NAMALWA (cell line): ENCODE measurements at regions not wholly inside any gene's neighbourhood (a gene's known extent, or its start where the extent isn't known, plus 50 kb on each side); places are given as distances from the start of the nearest gene placed in this dataset.
"Not testable (repeated sequence)": the region's sequence is repeated elsewhere in the genome, so short reads cannot be mapped to it uniquely, and the experiment has no call there.

Experiments
- DNase-seq: peaks from one replicate; pipeline ENCODE4 v3.0.0-alpha.2; 2015; ENCODE audit warnings: low spot score

DNA sequence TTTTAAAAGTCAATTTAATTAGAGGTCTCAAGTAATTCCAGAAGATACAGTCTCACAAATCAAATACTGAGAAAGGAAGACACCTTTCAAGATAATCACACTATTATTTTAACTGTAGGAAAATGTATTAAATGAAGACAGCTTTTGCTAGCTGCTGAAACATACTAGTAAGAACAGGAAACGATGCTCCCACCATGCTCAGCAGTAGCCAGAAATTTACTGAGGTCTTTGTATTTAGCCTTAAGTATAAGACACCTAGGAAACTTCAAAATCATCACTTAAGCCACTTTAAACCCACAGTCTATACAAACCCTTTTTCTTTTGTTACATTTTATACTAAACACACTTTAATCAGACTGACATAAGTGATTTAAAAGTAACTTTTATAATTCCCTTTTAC lies 72.7 kb upstream of the NPIPB12 start:
- DNase-seq = not testable (repeated sequence)

DNA sequence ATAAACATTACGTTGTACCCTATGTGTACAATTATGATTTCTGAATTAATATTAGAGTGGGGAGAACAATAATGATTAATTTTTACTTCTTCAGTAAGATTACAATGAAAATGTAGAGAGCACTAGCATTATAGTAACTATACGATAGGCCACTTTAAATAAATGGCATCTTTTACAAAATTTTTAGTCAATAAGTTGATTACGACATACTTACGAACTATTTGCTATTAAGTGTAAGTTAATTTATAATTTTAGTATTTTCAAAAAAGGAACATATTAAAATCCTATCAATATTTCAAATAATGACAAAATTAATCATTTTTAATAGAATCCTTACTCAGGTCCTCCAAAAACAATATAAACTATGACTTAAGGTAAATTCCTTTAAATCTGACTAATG lies 75.6 kb upstream of the NPIPB12 start:
- not testable (repeated sequence) for DNase-seq

DNA sequence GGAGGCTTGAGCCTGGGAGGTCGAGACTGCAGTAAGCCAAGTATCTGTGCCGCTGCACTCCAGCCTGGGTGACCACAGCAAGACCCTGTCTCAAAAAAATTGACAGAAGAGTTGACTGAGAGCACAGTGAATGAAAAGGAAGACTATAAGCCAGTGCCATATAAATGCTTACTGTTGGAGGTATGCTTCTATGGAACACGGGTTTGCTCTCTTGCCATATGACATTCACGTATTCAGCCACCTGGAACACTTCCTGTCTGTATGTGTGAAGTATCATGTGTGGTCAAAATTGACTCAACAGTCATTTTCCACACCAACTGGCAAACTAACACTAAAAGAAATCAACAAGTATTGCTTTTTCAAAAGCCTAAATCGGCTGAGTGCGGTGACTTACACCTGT lies 71.1 kb upstream of the SPN start:
- DNase-seq = not testable (repeated sequence)

DNA sequence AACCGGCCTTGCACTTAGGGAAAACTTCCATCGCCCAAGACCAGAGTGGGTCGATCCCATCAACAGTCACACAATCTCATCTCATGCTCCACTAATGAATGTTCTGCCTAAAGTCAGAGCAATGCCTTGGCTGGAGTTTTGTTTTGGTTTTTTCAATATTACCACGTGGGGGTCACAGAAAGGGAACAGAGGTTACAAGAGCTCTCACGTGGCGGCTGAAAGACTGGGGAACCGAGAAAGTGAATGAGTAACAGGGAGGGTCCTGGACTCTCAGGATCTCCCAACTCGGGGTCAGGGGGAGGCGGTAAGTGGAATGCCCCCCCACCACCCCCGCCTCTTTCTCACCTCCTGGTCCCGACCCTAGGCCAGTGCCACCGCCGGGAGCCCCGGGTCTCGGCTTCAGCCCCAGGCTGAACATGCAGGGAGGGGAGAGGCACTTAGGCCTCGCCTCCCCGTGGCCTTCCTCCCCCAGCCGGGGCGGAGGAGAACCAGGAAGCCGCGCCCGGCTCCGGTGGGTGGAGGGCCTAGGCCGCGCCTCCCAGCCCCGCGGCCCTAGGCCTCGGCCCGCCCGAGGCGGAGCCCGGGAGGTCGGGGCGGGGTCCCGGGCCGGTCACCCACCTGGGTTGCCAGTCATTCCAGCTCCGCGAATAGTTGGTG lies 68.7 kb upstream of the SPN start:
- peak; percentile 67 for DNase-seq

DNA sequence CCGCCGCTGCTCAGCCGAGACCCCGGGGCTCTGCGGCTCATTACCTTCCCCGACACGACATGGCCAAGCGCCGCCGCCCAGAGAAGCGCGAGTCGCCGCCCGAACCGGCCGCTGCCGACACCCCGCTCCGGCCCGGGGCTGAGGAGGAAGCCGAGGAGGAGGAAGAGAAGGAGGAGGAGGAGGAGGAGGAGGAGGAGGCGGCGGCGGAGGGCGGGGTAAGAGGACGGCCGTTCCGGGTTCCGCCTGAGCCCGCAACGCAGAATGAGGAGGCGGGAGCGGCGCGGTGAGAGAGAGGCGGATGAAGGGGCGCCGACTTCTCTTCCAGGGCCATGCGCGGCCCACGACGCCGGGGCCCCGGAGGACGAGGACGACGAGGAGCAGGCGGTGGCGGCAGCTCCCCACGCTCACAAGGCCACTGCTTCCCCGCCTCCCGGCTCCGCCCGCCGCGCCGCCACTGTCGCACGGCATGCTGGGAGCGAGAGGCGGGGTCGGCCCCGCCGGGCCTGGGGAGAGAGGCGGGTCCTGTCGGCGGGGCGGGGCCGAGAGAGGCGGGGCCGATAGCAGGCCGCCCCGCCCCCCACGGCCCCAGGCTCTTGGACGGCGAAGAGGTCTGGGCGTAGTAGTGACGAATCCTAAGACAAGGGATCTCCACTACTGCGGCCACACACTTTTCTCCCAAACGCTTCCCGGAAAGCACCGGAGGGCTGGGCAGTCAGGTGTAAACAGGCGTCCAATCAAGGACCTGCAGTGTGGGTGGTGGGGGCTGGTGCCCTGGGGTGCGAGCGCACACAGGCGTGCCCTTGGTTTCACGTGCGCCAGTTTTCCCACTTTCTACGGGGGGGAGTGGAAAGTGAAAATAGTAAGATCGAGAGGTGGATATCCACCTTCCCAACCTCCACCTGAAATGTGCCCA lies 67.9 kb upstream of the SPN start:
- peak; percentile 87 for DNase-seq

DNA sequence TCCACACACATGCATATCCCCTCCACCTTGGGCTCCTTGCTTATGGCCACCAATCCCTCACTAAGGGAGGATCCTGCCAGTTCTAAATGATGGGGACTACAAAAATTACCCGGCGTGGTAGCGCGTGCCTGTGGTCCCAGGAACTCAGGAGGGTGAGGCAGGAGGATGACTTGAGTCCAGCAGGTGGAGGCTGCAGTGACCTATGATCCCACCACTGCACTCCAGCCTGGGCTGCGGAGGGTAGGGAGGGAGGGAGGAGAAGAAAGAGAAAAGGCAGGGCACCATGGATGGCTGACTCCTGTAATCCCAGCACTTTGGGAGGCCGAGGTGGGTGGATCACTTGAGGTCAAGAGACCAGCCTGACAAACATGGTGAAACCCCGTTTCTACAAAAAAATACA lies 66.0 kb upstream of the SPN start:
- not testable (repeated sequence) for DNase-seq

DNA sequence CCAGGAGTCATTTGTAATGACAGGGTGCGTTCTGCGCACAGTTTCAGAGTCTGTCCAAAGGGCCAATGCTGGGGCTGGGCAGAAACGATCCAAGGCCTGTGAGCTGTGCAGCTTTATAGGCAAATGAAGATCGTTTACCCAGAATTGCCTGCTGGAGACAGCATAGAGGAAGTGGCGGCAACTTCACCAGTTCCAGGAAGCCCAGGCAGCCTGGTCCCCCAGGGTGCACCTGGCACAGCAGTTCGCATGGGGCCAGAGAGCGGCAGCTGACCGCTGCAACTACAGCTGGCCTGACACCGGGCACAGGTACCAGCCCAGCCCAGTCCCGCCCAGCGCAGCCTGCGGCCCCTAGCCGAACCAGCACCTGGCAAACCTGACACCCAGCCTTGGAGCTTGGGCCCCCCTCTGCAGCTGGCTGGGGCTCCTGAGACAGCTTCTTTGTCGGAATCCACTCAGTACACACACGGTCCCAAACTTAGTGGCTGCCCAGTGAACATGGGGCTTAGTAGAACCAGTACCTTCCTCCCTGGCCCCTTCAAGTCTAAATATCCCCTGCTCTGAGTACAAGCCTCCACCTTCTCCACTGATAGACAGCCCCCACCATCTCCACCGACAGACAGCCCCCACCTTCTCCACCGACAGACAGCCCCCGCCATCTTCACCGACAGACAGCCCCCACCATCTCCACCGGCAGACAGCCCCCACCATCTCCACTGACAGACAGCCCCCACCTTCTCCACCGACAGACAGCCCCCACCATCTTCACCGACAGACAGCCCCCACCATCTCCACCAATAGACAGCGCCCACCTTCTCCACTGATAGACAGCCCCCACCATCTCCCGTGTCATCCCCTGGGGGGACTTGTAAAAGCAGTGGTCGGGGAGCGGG lies 62.7 kb upstream of the SPN start:
- DNase-seq = peak; percentile 86

DNA sequence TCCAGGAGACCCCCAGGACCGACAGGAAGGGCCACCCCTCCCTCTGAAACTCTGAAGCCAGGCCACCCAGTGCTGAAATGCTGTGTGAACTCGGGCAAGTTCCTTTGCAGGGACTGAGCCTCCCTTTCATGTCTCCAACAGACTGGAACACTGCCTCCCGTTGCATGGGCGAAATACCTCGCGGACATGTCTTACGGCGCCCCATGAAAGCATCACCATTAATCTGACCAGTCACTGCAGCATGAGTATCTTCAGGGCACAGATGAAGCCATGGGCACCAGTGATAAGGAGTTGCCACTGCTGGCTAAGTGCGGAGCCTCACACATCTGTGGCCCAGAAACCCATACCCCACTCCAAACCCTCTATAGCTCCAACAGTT lies 60.8 kb upstream of the SPN start:
- DNase-seq = not testable (repeated sequence)

DNA sequence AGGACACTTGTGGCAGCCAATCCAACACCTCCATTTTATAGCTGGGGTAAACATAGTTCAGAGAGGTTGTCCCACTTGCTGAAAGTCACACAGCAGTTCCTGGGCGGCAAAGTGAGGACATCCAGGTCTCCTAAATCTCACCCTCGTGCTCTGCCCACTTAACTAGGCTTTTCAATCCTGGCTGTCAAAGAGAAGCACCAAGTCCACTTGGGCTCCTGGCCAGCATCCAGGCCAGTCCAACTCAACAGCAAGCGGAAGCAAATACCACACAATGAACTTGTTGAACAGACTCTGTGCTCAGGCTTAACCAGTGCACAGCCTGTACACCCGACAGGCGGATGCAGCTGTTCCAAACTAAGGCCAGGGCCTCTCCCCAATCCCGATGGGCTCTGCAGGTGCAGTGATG lies 60.4 kb upstream of the SPN start:
- DNase-seq = not testable (repeated sequence)

DNA sequence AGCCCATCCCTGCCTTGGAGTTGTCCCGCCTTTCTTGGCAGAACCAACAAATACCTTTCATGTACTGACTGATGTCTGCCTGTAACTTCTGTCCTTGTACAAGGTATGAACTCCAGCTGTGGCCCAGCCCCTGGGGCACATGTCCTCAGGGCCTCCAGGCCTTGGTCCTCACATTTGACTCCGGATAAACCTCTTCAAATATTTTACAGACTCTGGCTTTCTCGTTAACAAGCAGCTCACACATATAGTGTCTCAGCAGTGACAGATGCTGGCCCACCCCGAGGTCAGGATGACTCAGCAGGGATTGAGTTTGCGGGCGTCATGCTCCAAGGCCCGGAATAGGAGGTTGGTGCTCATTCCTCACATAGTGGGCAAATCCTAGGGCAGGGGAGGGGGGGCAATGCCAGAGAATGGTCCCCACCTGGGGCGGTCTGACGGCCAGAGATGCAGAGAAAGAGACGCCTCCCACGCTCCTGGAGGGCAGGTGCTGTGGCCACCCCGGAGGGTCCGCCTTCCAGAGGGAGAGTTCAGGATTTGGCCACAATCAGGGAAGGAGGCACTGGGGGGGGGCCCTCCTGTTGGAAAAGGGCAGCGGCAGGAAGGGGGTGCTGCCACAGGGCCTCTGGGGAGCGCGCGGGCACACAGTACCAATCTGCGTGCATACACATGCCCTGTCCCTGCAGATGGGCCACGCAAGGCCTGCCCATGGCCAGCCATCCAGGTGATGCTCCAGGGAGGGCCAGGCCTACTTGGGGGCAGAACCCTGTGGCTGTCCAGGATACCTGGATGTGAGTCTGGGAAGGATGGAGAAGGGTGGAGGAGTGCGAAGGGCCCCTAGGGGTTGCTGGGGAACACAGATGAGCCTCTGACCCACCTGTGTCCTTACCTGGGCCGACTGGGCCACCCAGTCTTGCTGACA lies 58.2 kb upstream of the SPN start:
- not testable (repeated sequence) for DNase-seq

DNA sequence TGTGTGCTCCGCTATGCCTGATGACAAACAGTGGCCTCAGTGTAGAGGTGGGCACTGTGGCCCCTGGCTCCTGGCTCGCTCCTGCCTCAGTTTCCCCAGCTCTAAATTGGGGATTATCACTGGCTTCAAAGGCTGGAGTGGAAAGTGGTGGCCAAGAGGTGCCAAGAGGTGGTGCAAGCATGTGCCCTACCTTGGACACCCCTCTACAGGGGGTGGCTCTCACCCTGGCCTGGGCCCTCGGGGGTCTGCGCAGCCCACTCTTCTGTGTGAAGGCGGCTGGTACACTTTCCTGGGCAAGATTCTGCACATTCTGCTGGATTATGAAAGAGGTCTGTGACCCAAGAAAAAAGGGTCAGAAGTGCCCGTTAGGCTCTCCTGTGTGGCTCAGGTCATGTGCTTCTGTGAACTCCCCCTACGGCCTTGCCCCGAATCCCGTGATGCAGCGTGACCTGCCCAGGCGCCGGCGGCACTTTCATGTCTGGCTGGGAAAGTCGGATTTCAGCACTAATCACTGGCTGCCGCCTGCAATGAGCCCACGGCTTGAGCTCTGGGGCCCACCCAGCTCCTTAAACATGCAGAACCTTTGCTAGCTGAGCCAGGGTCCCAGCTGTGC lies 57.3 kb upstream of the SPN start:
- not testable (repeated sequence) for DNase-seq

DNA sequence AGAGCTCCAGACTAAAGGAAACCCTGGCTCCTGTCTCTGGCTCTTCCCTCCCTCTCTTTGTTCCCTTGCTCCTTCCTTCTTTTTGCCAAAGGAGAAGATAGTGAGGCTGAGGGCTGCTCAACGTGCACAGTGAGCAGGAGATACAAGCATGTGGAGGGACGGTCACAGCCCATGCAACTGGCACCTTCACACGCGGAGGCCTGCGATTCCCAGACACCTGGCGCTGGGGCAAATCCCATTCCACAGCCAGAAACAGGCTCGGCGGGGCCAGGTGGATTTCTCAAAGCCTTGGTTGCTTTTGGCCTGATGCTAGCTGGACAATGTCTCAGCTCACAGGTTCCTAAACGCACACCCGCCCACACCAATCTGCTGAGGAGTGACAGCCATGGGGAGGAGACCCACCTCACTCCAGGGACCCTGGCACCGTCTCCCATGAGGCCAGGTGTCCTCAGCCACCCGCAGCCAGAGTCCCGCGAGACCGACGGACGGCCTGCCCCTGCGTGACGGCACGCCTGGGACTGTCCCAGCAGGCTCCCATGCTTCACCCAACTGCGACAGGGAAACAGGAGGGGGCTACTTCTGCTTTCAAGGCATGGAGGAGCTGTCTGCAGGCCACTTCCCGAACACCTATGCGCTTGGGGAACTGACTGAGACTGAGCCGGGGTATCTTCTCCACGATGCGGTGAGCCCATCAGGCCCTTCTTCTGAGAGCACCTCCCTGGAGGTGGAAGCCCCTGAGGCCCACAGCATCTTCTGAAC lies 56.2 kb upstream of the SPN start:
- DNase-seq = not testable (repeated sequence)

DNA sequence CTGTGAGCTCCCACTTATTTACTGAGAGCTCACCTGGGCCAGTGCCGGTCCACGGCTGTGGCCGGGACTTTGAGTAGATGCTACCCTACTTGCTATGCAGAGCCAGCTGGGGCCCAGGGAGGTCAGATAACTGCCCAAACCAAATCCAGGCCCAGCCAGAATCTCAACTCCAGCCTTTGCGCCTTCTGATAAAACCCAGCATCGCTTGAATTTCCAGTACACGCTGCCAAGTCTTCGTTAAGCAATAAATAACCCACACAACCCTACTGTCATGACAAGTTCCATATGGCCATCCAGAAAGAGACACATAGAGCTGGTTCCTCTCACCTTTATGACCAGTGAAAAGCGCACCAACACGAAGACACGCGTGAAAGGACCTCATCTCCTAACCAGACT lies 55.6 kb upstream of the SPN start:
- not testable (repeated sequence) for DNase-seq

DNA sequence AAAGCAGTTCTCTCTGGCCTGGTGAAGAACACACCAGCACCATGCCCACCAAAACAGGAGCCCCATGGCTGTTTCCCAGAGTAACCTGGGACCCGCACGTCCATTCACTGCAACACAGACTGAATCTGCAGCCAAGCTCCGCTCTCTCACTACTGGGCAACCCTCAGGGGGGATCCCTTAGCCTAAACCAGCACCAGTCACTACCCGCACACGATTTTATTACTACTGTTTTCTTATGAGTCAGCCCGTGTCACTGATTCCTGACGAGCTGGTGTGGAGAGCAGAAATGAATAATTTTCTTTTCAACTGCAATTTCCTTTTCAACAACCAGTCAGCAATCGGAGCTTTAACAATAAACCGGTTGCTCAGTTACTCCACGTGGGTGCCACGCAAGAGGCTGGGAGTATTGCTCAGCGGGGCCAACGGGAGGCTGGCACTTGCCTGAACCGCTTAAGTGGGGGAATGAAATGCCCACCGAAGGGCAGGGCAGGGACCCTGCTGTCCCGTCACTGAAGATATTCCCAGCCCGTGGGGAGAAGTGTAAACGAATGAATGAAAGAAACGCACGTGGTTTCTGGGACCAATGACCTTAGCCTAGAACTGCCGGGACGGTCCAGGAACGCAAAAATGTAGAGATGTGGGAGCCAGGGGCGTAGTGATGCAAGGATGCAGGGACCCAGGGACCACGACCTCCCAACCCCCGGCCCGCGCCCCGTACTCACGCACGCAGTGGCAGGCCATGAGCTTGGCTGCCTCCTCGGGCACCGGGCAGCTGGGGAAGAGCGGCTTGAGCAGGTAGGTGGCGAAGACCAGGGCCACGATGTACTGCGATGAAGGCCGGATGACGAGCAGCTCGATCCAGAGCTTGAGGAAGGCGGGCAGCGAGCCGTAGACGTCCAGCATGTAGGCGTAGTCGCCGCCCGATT lies 50.4 kb upstream of the SPN start:
- not testable (repeated sequence) for DNase-seq
